COLO668 (cell line): ENCODE measurements at regions not wholly inside any gene's neighbourhood (a gene's known extent, or its start where the extent isn't known, plus 50 kb on each side); places are given as distances from the start of the nearest gene placed in this dataset.
"Not testable (repeated sequence)": the region's sequence is repeated elsewhere in the genome, so short reads cannot be mapped to it uniquely, and the experiment has no call there.

ENCODE experiments used
- DNase-seq: peaks from one replicate; lab custom pipeline; 2025; ENCODE audit not compliant: unreplicated experiment; lab: John Stamatoyannopoulos, UW

DNA sequence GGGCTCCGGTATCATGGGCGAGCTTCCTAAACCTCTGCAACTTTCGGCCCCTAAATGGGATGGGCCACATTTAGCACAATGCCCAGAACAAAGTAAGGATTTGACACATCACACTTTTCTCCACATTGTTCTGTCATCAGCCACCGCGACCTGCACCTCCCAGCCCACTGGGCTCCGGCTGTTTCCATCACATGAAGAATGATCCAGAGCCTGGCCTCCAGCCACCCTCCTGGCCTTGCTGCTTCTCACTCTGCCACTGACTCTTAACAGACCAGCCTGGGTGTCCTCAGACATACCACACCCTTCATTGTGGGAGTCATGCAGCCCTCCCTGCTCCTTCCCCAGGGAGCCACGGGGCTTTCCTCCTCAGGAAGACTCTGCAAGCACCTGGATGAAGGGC lies 113.7 kb downstream of the IGLL1 start:
- DNase-seq: no peak

DNA sequence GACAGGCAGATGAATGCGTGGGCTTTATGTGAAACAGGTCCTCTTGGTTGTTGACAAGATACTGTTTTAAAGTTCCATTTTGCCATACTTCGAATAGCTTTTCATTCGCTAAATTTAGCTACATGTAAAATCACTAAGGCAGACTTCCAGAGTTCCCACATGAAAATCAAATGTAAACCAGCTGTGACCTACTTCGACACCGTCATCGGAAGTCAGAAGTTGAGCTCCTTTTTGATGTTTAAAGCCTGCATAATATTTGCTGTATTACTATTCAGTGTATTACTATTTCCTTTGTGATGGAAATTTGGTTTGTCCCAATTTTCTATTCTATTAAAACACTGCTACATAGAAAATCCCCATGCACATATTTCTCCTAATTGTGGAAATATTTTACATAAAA lies 115.3 kb downstream of the IGLL1 start:
- DNase-seq: not testable (repeated sequence)

DNA sequence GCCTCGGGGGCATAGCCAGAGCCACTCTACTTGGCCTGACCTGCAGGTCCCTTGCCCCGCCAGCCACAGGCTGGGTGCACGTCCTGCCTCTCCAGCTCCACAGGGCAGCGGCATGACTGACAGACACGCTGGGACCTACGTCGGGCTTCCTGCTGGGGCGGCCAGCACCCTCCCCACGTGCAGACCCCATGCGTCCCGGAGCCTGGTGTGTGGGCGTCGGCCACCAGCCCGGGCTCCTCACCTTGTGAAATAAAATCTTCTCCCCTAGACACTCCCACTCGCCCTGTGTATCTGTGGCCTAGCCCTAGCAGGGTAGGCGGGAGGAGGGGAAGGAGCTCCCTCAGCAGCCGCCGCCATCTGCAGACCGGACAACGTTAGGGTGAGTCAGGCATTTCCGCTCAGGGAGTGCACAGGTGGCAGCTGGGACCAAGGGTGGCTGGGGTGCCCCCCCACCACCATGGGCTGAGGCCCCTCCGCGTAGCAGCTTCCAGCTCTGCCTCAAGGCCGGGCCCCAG lies 119.5 kb downstream of the IGLL1 start:
- DNase-seq: peak; percentile 18

DNA sequence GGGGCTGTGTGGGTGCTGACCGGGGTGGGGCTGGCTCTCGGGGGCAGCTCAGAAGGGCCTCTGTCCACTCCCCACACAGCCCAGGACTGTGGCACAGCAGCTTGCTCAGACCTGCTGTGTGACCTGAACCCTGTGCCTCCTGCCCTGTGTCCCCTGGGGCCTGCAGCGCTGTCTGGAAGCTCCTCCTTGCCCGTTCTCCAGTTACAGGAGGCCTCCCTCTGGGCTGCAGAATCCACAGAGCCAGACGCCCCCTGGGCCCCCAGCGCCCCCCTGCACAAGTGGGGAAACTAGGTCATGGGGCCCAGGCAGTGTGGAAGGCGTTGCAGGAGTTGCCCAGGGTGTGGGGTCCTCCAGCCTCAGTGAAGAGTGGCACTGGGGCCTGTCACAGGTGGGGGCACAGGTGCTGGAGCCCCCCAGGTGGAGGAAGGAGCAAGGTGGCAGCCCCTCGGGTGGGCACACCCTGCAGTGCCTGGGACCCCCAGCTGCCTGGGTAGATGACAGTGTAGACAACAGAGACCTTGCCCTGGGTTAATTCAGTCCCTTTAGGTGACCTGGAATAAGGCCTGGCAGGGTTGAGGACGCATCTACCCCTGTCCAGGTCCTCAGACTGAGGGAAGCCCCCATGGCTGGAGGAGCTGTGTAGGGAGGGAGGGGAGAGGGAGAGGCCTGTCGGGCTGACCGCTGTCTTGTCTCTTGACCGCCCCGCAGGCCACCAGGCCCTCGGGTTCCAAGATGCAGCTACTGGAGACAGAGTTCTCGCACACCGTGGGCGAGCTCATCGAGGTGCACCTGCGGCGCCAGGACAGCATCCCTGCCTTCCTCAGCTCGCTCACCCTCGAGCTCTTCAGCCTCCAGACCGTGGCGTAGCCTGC lies 120.2 kb downstream of the IGLL1 start:
- DNase-seq: not testable (repeated sequence)

DNA sequence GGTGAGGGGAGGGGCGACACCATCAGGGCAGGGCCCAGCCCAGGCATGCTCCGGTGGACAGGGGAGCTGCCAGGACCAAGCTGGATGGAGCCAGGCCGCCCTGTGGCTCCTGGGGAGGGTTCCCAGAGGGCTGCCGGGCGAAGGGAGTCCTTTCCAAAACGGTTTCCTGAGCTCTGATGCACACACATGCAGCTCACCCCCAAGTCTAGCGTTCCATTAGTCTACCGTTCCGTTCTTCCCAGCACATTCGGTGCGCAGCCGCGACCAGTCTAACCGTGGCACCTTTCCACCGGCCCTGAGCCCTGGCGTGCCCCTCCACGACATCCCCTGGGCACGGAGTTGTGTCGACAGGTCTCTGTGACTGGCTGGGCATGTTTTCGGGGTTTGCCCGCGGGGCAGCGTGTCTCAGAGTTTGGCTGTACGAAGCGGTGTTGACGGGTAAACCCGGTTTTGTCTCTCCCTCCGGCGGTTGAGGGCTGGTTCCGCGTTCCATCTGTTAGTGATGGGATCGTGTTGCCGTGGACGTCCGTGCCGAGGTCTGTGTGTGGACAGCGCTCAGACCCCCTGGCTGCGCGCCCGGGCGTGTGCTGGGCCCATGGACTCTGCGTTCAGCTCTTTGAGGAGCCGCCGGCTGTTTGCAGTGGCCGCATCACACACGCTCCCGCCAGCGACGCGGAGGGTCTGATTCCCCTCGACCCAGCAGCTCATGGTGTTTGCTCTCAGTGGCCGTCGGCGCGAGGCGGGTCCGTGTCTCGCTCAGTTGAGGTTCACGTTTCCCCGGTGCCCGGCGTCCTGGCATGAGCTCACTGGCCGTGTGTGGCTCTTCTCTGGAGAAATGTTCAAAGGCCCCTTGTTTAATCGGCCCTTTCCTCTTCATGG lies 121.2 kb downstream of the IGLL1 start:
- DNase-seq: no peak

DNA sequence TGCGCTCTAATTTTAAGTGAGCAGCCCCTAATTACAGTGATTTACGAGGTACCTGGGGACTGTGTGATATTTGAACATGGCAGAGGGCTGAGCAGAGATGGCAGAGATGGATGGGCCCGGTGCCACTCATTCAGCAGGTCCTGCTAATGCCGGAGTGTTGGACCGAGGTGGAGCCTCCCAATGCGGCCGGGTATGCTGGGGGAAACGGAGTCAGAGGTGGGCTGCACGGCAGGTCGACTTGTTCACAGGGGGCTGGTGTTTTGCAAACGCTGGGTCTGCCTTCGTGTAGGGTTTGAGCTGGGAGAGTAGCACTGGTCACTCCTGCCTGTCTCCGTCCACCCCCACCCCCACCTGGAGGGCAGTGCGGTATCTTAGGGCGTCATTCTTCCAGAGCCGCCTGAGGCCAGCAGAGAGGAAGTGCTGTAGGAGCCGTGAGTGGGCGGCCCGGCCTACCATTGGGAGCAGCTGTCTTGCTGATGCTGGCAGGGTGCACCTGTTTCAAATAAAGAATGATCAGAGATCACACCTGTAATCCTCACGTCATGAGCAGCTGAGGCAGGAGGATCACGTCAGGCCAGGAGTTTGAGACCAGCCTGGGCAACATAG lies 122.6 kb downstream of the IGLL1 start:
- peak; percentile 27 for DNase-seq

DNA sequence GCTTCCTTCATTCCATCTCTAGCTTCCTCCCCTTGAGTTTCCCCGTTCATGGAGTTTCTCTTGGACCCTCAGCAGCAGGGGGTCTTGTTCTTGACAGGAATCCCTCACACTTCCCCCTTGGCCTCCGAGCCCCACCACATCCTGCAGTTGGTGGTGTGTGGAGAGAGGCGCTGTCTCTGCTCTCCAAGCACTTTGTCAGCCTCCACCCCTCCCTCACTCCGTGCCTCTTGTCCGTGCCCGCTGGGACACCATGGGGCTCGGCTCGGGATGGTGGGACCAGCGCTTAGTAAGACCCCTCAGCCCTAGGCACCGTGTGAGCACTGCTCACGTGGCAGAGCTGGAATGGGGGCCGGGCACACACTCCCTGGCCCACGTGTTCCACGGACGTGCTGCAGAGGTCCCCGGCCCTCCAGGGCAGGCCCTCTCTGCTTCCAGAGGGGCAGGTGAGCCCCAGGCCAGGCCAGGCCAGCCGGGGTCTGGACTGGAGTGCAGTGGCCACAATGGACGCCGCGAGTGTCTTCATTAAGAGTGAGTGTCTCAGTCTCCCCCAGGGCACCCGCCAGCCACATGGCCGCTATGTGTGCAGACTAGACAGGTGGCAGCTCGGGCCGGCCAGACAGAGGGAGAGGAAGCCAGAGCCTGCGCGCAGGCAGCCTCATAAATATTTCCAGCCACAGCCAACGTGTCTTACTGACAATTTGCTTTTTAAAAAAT lies 123.3 kb downstream of the IGLL1 start:
- DNase-seq: not testable (repeated sequence)

DNA sequence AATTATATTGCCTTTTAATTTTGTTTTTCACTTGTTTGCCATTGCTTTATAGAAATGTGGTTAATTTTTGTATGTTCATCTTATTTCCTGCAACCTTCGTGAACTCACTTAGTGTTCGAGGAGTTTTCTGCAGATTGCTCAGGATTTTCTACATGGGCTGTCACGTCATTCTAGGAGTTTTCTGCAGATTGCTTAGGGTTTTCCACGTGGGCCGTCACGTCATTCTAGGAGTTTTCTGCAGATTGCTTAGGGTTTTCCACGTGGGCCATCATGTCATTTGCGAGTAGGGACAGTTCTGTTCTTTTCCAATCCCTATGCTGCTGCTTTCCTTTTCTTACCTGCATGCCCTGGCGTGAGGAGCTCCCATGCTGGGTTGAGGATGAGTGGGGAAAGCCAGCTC lies 125.7 kb downstream of the IGLL1 start:
- not testable (repeated sequence) for DNase-seq

DNA sequence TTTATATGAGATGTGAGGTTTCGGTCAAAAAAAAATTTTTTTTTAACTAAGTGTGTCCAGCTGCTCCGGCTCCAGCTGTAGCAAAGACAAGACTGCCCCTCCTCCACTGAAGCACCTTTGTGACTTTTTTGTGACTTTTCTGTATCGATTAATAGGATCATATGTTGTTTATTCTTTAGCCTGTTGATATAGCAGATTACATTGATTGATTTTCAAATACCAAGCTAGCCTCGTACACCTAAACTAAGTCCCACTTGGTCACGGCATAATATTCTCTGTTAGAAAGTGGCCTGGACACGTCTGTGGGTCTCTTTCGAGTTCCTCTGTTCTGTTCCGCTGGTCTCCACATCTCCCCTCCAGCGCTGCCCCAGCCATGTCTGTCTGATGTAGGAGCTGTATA lies 126.8 kb downstream of the IGLL1 start:
- no peak for DNase-seq

DNA sequence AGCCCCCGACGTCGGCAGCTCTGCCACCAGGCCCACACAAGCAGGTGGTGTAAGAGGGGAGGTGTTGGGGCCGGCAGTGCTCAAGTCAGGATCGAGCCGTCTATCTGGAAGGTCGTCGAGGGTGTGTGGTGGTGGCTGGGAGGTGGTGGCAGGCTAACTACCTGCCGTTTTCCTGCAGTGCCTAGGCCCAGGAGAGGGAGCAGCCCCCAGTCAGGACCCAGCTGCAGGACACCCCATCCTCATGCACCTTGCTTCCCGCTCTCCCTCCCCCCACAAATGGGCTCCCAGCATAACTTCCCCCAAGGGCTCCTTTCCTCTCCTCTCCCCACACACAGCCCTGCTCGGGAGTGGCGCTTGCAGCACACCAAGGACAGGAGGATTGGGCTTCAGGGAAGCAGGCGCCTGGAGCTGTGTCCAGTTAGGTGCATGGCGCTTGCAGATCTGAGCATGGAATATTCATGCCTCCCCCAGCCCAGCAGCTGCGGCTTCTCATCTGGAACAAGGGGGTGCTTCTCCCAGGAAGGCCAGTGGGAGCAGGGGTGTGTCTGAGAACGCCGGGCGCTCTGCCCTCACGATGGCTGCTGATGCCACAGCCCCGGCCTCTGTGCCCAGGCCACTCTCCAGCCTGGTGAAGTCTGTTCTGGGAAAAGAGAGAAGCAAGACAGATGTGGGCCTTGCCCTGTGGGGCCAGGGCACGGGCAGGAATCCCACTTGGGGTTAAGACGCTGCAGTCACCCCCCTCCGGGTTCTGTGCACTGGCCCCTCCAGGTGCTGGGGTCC lies 127.7 kb downstream of the IGLL1 start:
- DNase-seq: no peak

DNA sequence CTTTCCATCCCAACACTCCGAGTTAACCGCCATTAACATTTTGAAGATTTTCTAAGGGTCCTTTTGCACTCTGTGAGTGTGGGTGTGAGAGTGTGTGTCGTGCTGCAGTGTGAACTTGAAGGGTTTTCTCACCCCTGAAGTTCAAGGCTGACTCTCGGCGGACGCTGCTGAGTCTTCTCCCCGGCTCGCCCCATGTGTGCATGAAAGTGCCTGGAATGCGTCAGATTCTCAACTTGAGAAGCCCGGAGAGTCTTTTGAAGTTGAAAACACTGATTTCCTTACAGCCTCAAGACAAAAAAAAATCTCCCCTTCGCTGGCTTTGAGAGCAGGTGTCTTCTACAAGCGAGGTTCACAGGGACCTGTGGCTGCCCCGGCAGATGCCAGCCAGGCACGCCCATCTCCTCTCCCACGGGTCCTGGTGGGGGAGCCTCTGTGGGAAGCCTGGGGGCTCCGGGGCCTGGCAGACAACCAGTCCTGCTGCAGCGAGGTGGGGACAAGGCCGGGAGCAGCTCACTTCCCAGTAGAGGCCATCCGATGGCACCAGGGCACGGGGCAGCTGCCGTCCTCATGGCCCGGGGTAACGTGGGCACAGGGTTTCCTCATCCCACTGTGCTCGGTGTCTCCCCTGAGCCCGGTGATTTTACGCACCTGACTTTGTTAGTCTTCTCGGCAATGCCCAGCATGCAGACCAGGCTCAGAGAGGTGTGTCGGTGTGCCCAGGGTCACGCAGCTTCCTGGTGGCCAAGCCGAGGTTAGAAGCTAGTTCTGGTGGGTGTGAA lies 128.4 kb downstream of the IGLL1 start:
- DNase-seq: not testable (repeated sequence)

DNA sequence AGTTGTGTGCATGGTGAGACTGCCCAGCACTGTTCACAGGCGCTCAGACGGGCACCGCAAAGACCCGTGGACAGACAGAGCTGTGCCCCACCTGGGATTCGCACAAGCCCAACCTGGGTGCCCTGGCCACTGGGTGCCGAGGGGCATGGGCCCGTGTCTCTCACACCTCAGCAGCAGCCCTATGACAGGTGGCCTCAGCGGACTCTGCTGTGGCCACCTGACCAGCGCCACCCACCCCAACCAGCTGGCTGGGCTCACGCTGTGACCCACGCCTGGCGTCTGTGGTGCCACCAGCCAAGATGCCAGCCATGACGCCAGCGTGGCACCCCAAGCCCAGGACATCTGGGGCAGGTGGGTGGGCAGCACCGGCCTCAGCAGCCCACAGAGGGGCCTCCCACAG lies 129.3 kb downstream of the IGLL1 start:
- DNase-seq: not testable (repeated sequence)

DNA sequence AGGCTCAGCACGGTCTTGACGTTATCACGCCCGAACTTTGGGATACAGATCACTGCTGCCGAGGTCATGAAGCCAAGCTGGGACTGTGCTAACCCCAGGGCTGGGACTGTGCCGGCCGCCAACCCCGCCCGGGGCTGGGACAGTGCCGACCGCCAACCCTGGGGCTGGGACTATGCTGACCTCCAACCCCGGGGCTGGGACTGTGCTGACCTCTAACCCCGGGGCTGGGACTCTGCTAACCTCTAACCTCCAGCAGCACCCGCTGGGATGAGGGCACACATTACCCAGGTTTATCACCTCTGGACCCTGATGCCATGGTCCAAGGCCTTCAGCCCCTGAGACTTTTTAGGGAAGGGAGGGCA lies 129.7 kb downstream of the IGLL1 start:
- DNase-seq: no peak

DNA sequence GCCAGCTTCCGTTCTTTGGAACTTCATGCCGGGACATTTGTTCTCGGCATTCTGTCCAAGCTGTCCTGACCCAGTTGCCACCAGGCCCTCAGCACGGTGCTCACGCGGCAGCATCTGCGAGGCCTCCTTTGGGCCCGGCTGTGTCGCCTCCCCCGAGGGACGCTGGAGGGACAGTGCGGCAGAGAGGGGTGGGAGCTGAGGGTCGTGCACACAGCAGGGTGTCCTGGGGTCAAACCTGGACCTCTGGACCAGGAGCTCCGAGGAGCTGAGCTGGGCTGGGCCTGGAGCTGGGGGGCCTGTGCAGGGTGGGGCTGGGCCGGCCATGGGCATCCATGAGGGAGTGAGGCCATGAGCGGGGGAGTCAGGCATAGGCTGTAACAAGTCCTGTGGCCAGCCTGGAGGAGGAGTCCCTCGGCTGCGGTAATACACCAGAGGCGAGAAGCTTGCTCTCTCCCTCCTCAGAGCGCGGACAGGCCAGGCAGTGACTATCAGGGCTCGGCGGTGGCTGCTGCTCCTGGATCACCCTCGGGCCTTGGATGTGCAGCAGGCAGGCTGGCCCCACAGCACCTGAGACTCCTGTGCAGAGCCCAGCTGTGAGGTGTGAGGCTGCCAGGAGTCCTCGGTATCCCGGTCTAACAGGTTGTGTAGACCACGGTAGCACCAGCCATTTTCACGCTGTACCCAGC lies 130.2 kb downstream of the IGLL1 start:
- not testable (repeated sequence) for DNase-seq

DNA sequence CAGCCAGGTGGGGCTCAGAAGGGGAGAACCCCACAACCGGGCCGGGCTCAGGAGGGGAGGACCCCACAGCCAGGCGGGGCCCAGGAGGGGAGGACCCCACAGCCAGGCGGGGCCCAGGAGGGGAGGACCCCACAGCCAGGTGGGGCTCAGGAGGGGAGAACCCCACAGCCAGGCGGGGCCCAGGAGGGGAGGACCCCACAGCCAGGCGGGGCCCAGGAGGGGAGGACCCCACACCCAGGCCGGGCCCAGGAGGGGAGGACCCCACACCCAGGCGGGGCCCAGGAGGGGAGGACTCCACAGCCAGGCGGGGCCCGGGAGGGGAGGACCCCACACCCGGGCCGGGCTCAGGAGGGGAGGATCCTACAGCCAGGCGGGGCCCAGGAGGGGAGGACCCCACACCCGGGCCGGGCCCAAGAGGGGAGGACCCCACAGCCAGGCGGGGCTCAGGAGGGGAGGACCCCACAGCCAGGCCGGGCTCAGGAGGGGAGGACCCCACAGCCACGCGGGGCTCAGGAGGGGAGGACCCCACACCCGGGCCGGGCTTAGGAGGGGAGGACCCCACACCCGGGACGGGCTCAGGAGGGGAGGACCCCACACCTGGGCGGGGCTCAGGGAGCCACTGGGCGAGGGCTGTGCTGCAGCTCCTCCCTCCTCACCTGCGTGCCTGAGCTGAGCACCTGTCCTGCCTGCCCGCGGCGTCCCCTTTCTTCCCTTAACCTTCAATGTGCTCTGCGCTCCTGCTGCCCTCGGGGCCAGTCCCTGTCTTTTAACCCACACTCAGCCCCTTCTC lies 131.4 kb downstream of the IGLL1 start:
- DNase-seq: not testable (repeated sequence)

DNA sequence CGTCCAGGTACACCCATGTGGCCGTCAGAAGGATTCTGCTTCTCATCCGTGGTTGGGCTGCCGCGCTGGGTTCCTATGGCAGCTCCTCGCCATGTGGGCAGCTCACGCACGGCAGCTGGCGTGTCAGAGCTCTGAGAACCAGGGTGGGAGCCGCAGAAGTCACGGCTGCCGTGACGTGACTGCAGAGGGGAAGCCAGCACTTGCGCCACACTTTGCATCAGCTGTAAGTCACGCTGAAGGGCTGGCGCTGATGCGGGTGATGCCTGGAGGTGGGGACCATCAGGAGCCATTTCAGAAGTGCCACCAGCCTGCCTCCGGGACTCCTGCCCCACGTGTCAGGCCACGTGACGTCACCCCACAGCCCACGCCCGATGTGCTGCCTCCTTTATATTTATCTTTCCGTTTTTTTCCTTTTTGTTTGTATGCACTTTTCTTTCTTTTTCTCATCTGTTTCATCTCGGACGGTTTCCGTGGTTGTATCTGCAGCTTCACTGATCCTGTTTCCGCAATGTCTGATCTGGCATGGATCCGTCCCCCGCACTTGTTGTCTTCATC lies 133.2 kb downstream of the IGLL1 start:
- DNase-seq: no peak

DNA sequence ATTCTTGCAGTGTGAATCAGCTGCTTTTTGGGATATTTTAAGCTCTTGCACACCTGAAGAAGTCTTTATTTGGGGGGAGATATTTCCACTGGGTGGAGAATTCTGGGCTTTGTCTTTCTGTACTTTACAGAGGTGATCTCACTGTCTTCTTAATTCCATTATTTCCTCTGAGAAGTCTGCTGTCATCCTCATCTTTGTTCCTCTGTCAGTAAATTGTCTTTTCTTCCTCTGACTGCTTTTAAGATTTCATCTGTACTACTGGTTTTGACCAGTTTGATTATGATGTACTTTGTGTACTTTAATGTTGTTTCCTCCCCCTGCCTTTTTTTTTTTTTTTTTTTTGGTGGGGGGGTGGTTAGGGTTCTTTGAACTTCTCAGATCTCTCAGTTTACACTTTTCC lies 133.9 kb downstream of the IGLL1 start:
- not testable (repeated sequence) for DNase-seq

DNA sequence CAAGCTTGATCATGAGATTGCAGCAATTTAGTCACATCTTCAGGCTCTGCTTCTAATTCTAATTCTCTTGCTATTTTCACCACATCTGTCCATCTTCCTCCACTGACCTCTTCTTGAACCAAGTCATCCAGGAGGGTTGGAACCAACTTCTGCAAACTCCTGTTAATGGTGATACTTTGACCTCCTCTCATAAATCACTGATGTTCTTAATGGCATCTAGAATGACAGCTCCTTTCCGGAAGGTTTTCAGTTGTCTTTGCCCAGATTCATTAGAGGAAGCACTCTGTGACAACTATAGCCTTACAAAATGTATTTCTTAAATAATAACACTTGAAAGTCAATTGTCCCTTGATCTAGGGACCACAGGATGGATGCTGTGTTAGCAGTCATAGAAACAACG lies 136.2 kb downstream of the IGLL1 start:
- not testable (repeated sequence) for DNase-seq
